RWPE1 (cell line): ENCODE measurements at regions not wholly inside any gene's neighbourhood (a gene's known extent, or its start where the extent isn't known, plus 50 kb on each side); places are given as distances from the start of the nearest gene placed in this dataset.

ENCODE experiments used
- CTCF ChIA-PET: fragments of 350-600 bp; sonication (Branson Sonifier 250); formaldehyde crosslinking; extraction: SDS; loops from one replicate; lab custom pipeline; 2021; lab: Yijun Ruan, JAX
- POLR2A ChIA-PET: fragments of 400-600 bp; formaldehyde crosslinking; extraction: SDS; loops from one replicate; lab custom pipeline; 2020; ENCODE audit warnings: antibody characterized with exemption; ENCODE audit not compliant: low non-redundant PET; lab: Yijun Ruan, JAX
- DNase-seq: peaks from one replicate; pipeline ENCODE4 v3.0.0; 2012; ENCODE audit warnings: low spot score
- H3K27ac ChIP-seq: fragments of 450-650 bp; 2 replicates; pipeline ENCODE4 v1.5.1; 2017
- TF ChIP-seq, protein P1 (sequence below): fragments of 450-650 bp; conservative IDR thresholded peaks from 2 replicates; pipeline ENCODE4 v1.5.1; 2017; ENCODE audit warnings: low read depth, mild to moderate bottlenecking

DNA sequence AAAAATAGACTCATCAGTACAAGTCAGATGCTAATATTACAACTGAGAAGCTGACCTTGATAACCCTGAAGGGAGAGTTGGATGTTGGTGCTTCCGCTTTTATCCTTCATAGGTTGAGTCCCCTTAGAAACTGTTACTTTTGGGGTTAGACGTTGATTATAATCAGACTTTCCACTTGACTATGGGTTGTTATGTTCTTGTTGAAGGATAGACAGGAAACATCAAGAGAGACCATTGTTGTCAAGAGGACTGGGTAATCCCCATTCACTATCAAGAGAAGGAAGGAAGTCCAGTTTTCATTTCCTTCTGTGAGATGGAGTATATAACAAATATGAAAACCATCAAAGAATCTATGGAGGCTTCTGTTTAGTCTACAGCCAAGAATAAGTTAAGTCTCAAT is 229.9 kb upstream of the AFF2 start:
- no peak overlapping the region for H3K27ac ChIP-seq
- TF ChIP-seq, protein P1, sequence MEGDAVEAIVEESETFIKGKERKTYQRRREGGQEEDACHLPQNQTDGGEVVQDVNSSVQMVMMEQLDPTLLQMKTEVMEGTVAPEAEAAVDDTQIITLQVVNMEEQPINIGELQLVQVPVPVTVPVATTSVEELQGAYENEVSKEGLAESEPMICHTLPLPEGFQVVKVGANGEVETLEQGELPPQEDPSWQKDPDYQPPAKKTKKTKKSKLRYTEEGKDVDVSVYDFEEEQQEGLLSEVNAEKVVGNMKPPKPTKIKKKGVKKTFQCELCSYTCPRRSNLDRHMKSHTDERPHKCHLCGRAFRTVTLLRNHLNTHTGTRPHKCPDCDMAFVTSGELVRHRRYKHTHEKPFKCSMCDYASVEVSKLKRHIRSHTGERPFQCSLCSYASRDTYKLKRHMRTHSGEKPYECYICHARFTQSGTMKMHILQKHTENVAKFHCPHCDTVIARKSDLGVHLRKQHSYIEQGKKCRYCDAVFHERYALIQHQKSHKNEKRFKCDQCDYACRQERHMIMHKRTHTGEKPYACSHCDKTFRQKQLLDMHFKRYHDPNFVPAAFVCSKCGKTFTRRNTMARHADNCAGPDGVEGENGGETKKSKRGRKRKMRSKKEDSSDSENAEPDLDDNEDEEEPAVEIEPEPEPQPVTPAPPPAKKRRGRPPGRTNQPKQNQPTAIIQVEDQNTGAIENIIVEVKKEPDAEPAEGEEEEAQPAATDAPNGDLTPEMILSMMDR = no peak
- no peak for DNase-seq
- ChIA-PET POLR2A (no interaction called here), CTCF (no interaction called here)

DNA sequence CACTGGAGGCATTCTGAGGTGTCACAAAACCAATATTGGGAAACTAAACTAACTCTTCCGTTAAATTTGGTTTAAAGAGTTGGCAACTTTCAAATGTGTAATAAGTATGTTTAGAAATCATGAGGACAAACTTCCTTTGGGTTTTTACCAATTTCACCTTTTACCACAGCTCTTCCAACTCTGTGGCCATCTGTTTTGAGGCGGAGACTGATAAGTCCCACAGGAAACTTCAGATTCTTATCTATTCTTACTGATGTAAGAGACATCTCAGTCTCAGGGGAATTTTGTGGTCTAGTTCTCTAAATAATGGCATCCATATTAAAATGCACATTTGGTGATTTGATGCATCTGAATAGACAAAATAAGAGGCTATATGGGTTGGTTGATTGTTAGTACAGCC is 229.2 kb upstream of the AFF2 start:
- TF ChIP-seq, protein P1 = no peak
- DNase-seq = no peak
- no peak overlapping the region for H3K27ac ChIP-seq
- ChIA-PET POLR2A (no interaction called here), CTCF (interaction anchor here (0.6 kb wide), 1 partner anchor 19 kb away, joined by 4 read pairs; no protein-coding TSS in a partner anchor)

DNA sequence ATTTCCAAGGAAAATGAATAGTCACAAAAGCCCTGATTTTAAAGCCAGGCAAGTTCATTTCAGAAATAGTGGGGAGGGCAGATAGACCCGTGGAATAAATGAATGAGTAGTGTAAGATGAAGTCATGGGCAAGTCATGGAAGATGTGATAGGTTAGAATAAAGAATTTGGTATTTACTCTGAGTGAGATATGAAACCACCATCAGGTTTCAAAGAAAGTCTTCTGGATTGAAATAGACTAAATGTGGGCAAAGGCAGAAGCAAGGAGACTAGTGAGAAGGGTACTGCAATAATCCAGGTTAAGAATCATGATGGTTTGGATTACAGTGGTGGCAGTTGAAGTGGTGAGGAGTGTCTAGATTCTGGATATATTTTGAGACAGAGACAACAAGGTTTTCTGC is 218.5 kb upstream of the AFF2 start:
- H3K27ac ChIP-seq = no peak overlapping the region
- ChIA-PET POLR2A (no interaction called here), CTCF (no interaction called here)
- TF ChIP-seq, protein P1 = no peak
- DNase-seq = no peak

DNA sequence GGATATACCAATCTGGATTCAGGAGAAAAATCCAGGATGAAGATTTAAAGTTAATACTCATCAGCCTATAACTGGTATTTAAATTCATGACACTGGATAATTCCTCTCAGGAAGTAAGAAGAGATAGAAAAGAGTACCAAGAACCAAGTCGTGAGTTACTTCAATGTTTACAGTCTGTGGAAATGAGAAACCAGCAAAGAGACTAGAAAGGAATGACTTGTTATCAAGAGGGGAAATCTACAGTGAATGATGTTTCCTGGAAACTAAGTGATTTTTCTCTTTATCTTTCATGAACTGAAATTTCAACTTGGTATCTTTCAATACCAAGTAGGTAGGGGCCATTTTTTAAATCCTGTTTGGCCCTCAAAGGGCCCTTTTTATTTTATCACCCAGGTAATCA is 217.9 kb upstream of the AFF2 start:
- POLR2A ChIA-PET = no interaction called here
- H3K27ac ChIP-seq = no peak overlapping the region
- CTCF ChIA-PET = no interaction called here
- TF ChIP-seq, protein P1 = no peak
- DNase-seq = no peak

DNA sequence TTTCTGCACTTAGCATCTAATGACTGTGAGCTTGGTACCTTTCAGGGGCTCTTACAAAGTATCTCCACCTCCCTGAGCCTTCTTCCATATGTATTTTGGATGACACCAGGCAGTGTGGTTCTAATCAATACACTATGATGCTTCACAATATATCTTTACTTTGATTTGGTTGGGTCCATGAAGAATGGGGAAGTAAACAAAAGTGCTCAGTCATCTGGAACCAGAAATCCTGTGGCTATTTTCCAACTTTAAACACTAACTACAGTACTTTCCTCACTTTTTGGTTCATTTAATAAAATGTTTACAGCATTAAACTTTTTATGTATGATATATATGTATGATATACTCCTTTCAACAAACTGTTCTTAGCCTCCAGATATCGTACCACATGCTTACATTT is 216.4 kb upstream of the AFF2 start:
- CTCF ChIA-PET = no interaction called here

DNA sequence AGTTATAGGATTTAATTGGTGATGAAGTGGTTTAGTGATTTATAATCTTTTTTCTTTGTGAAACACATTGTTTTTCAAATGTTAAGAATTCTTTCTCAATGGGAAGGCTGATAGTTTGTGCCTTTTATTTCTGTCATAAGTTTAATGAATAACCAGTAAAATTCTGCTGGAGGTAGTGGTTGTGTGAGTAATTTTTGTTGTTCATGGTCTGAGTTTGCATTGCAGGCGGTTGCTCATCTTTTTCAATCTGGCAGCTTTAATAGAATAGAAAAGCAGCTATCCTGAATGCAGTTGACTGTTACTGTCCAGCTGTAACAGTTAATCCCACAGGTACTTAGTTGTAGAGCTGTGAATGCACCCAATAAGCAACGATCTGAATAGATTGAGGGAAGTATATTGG is 215.6 kb upstream of the AFF2 start:
- DNase-seq = no peak
- ChIA-PET CTCF (no interaction called here), POLR2A (no interaction called here)
- TF ChIP-seq, protein P1 = no peak
- H3K27ac ChIP-seq = no peak overlapping the region

More for the DNA sequence above, 216.4 kb upstream of the AFF2 start:
- POLR2A ChIA-PET = no interaction called here
- no peak for DNase-seq
- TF ChIP-seq, protein P1 = no peak
- H3K27ac ChIP-seq = no peak overlapping the region

DNA sequence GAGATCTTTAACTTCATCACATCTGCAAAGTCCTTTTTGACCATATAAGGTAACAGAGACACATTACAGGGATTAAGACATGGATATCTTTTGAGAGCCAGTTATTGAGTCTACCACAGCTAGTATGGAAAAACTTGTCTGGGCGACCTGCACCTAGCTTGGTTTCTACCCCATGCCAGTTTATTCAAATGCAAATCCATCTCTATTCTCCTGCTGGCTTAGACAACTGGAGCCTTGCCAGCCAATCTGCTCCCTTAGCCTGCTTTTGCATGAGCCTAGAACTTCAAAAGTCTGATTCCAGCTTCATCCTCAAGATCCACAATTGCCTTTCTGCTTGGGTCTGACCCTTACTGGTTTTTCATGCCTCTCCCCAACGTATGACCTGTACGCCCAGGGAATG is 212.0 kb upstream of the AFF2 start:
- TF ChIP-seq, protein P1 = no peak
- POLR2A ChIA-PET = no interaction called here
- CTCF ChIA-PET = no interaction called here
- H3K27ac ChIP-seq = no peak overlapping the region
- DNase-seq = no peak
